GM12892 (cell line): ENCODE measurements at regions not wholly inside any gene's neighbourhood (a gene's known extent, or its start where the extent isn't known, plus 50 kb on each side); places are given as distances from the start of the nearest gene placed in this dataset.

ENCODE experiments used
- POLR2A ChIP-seq: IDR thresholded peaks from 2 replicates; pipeline ENCODE4 v1.6.1; 2011; ENCODE audit warnings: low read depth, low read length, control low read depth
- POLR2AphosphoS5 ChIP-seq: IDR thresholded peaks from 2 replicates; pipeline ENCODE4 v1.6.1; 2011; ENCODE audit warnings: low read depth, low read length, control low read depth

GRCh38 chr13:107974409-107974808, 240.9 kb downstream of the LIG4 start:
- TF ChIP-seq POLR2AphosphoS5 (no peak), POLR2A (no peak)
